SK-N-MC (cell line): ENCODE measurements at regions not wholly inside any gene's neighbourhood (a gene's known extent, or its start where the extent isn't known, plus 50 kb on each side); places are given as distances from the start of the nearest gene placed in this dataset.

Experiments
- EZH2 ChIP-seq: fragments of 200-600 bp; sonication (generic); IDR thresholded peaks from one replicate; pipeline ENCODE4 v1.6.1; 2017; ENCODE audit warnings: antibody characterized with exemption
- FOXP2 ChIP-seq: optimal IDR thresholded peaks from 2 replicates; pipeline ENCODE3; 2011; ENCODE audit warnings: mild to moderate bottlenecking, moderate library complexity; ENCODE audit not compliant: insufficient read depth; ENCODE audit errors: extremely low read length, control extremely low read depth
- POLR2AphosphoS5 ChIP-seq: IDR thresholded peaks from 2 replicates; pipeline ENCODE4 v1.6.1; 2012; ENCODE audit warnings: mild to moderate bottlenecking, low read depth, low read length, borderline replicate concordance

DNA sequence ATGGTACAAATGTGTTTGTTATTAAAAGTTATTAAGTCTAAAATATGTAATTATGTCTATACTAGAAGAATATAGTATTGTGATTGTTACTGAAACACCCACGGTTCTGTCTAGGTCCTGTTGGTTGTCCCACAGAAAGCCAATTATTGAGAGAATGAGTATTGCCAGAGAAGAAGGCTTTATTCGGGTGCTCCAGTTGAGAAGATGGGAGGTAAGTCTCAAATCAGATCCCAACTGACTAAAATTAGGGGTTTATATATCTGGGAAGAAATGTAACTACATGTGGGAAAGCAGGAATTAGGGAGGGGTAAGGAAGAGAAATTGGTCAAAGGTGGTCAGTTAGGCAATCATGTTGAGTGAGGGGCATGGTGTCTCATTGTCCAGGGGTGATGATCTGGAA lies 798.4 kb downstream of the PCDH17 start:
- TF ChIP-seq POLR2AphosphoS5 (no peak), EZH2 (no peak), FOXP2 (no peak)
